H1 (cell line): ENCODE measurements at regions not wholly inside any gene's neighbourhood (a gene's known extent, or its start where the extent isn't known, plus 50 kb on each side); places are given as distances from the start of the nearest gene placed in this dataset.

Source experiments
- CTCF ChIA-PET: fragments of 300-600 bp; sonication (Branson Sonifier 250); formaldehyde crosslinking; loops from one replicate; lab custom pipeline; 2021; ENCODE audit not compliant: partially characterized antibody; lab: Charles Lee
- POLR2A ChIA-PET: fragments of 300-600 bp; sonication (Branson Sonifier 250); formaldehyde crosslinking; loops from one replicate; lab custom pipeline; 2021; ENCODE audit warnings: inconsistent platforms; ENCODE audit not compliant: partially characterized antibody; lab: Charles Lee
- DNase-seq, 2 experiments: peaks; one replicate each; pipeline versions ENCODE4 v3.0.0 to v3.0.0-alpha.2; 2010 to 2022; ENCODE audit warnings: low spot score in 2 of 2, low read depth in 1 of 2, mixed read lengths in 1 of 2
- FAIRE-seq: peaks from 2 replicates; lab custom pipeline; 2011; peaks lifted over from hg19 to GRCh38; lab: Jason Lieb, UNC
- H2AFZ ChIP-seq: 2 replicates; pipeline ENCODE4 v1.8.1; 2012; ENCODE audit warnings: low read length, inconsistent platforms
- H2AK5ac ChIP-seq: 2 replicates; pipeline ENCODE4 v1.6.1; 2013; ENCODE audit warnings: low read depth, low read length
- H2BK120ac ChIP-seq: replicated peaks from 2 replicates; pipeline ENCODE3; 2013; ENCODE audit warnings: low read depth, low read length, inconsistent platforms
- H2BK12ac ChIP-seq: 2 replicates; pipeline ENCODE4 v1.6.1; 2013; ENCODE audit warnings: low read depth, low read length
- H2BK15ac ChIP-seq: 2 replicates; pipeline ENCODE4 v1.6.1; 2013; ENCODE audit warnings: low read length
- H2BK20ac ChIP-seq: 2 replicates; pipeline ENCODE4 v1.6.1; 2013; ENCODE audit warnings: low read length
- H2BK5ac ChIP-seq: 2 replicates; pipeline ENCODE4 v1.6.1; 2013; ENCODE audit warnings: low read depth, low read length
- H3K14ac ChIP-seq: 2 replicates; pipeline ENCODE4 v1.6.1; 2013; ENCODE audit warnings: inconsistent platforms; ENCODE audit not compliant: insufficient read length
- H3K18ac ChIP-seq: 2 replicates; pipeline ENCODE4 v1.6.1; 2013; ENCODE audit warnings: low read length; ENCODE audit errors: extremely low read depth
- H3K23ac ChIP-seq: 2 replicates; pipeline ENCODE4 v1.6.1; 2013; ENCODE audit warnings: inconsistent platforms; ENCODE audit not compliant: insufficient read length
- H3K23me2 ChIP-seq: 2 replicates; pipeline ENCODE4 v1.6.1; 2013; ENCODE audit warnings: low read depth, low read length
- H3K27ac ChIP-seq: 2 replicates; pipeline ENCODE4 v1.6.1; 2011; ENCODE audit warnings: low read depth, low read length, inconsistent platforms
- H3K27me3 ChIP-seq, 4 experiments: replicated peaks in 1 of 4; 1 replicate in 1 of 4; 2 replicates in 3 of 4; pipeline versions ENCODE4 v1.6.1 to v1.8.1; 2011 to 2013; ENCODE audit warnings: low read length in 3 of 4, mild to moderate bottlenecking in 3 of 4, inconsistent platforms in 2 of 4, mixed read lengths in 2 of 4, moderate library complexity in 1 of 4; ENCODE audit not compliant: control insufficient read depth in 3 of 4, insufficient read depth in 3 of 4; ENCODE audit errors: extremely low read depth in 1 of 4
- H3K36me3 ChIP-seq, 4 experiments: 2 replicates each; pipeline versions ENCODE4 v1.6.1 to v1.8.1; 2011 to 2013; ENCODE audit warnings: mild to moderate bottlenecking in 4 of 4, low read length in 3 of 4, moderate library complexity in 2 of 4, control low read depth in 1 of 4, inconsistent platforms in 1 of 4; ENCODE audit not compliant: insufficient read depth in 4 of 4, control insufficient read depth in 2 of 4
- H3K4ac ChIP-seq: replicated peaks from 2 replicates; pipeline ENCODE3; 2013; ENCODE audit warnings: low read length, low read depth, mixed read lengths, inconsistent platforms; ENCODE audit not compliant: insufficient read length
- H3K4me1 ChIP-seq, 4 experiments: replicated peaks in 1 of 4; 1 replicate in 1 of 4; 2 replicates in 3 of 4; pipeline versions ENCODE4 v1.6.1 to v1.8.1; 2011 to 2013; ENCODE audit warnings: low read length in 3 of 4, inconsistent platforms in 2 of 4, mixed read lengths in 1 of 4; ENCODE audit not compliant: insufficient read depth in 4 of 4, control insufficient read depth in 3 of 4
- H3K4me2 ChIP-seq, 2 experiments: 2 replicates each; pipeline versions ENCODE4 v1.6.1 to v1.8.1; 2011 to 2013; ENCODE audit warnings: low read depth in 2 of 2, low read length in 2 of 2, control low read depth in 1 of 2, inconsistent platforms in 1 of 2, mild to moderate bottlenecking in 1 of 2; ENCODE audit not compliant: insufficient read depth in 1 of 2
- H3K4me3 ChIP-seq, 4 experiments: fragments of 200-600, 300-600 bp in 1 of 4; sonication (generic), shearing (Covaris generic), sonication (Bioruptor Twin) in 1 of 4; 2 replicates each; pipeline versions ENCODE4 v1.5.1 to v1.8.1; 2011 to 2016; ENCODE audit warnings: low read length in 4 of 4, low read depth in 3 of 4, control low read depth in 2 of 4, inconsistent platforms in 2 of 4, mild to moderate bottlenecking in 2 of 4, mixed read lengths in 1 of 4, moderate library complexity in 1 of 4; ENCODE audit not compliant: insufficient read depth in 2 of 4; ENCODE audit errors: extremely low read depth in 1 of 4
- H3K56ac ChIP-seq: replicated peaks from 2 replicates; pipeline ENCODE3; 2013; ENCODE audit warnings: low read depth, mild to moderate bottlenecking, mixed read lengths, low read length, inconsistent platforms; ENCODE audit not compliant: insufficient read length
- H3K79me1 ChIP-seq: 2 replicates; pipeline ENCODE4 v1.6.1; 2013; ENCODE audit warnings: low read depth, low read length, control low read depth
- H3K79me2 ChIP-seq, 2 experiments: 2 replicates each; pipeline versions ENCODE4 v1.6.1 to v1.8.1; 2012 to 2013; ENCODE audit warnings: low read length in 2 of 2, mild to moderate bottlenecking in 2 of 2, inconsistent platforms in 1 of 2; ENCODE audit not compliant: insufficient read depth in 2 of 2, control insufficient read depth in 1 of 2
- H3K9ac ChIP-seq, 4 experiments: replicated peaks in 1 of 4; 1 replicate in 1 of 4; 2 replicates in 3 of 4; pipeline versions ENCODE4 v1.6.1 to v1.8.1; 2011 to 2013; ENCODE audit warnings: low read depth in 3 of 4, low read length in 3 of 4, control low read depth in 2 of 4, mild to moderate bottlenecking in 2 of 4, moderate library complexity in 2 of 4, inconsistent platforms in 1 of 4; ENCODE audit errors: extremely low read depth in 1 of 4
- H3K9me3 ChIP-seq, 2 experiments: 2 replicates each; pipeline versions ENCODE4 v1.6.1 to v1.8.1; 2012 to 2013; ENCODE audit warnings: mild to moderate bottlenecking in 2 of 2, moderate library complexity in 2 of 2, control low read depth in 1 of 2, inconsistent platforms in 1 of 2, low read depth in 1 of 2, low read length in 1 of 2, mixed read lengths in 1 of 2; ENCODE audit not compliant: insufficient read depth in 2 of 2
- H4K20me1 ChIP-seq, 2 experiments: replicated peaks in 1 of 2; 2 replicates each; pipeline versions ENCODE3 to v1.8.1; 2011 to 2013; ENCODE audit warnings: inconsistent platforms in 2 of 2, low read length in 2 of 2, mild to moderate bottlenecking in 1 of 2; ENCODE audit not compliant: insufficient read depth in 2 of 2, control insufficient read depth in 1 of 2
- H4K5ac ChIP-seq: 2 replicates; pipeline ENCODE4 v1.6.1; 2013; ENCODE audit warnings: low read length, low read depth, mixed read lengths, inconsistent platforms; ENCODE audit not compliant: insufficient read length
- H4K8ac ChIP-seq: 2 replicates; pipeline ENCODE4 v1.8.0; 2013; ENCODE audit warnings: mild to moderate bottlenecking, moderate library complexity, low read length, inconsistent platforms; ENCODE audit not compliant: insufficient read depth; ENCODE audit errors: extremely low read depth
- H4K91ac ChIP-seq: replicated peaks from 2 replicates; pipeline ENCODE3; 2013; ENCODE audit warnings: low read length, mixed read lengths, inconsistent platforms; ENCODE audit not compliant: insufficient read length
- CREB1 ChIP-seq: IDR thresholded peaks from 2 replicates; pipeline ENCODE4 v1.6.1; 2012; ENCODE audit warnings: inconsistent platforms
- FOSL1 ChIP-seq: IDR thresholded peaks from 2 replicates; pipeline ENCODE4 v1.6.1; 2011; ENCODE audit warnings: mild to moderate bottlenecking, low read depth, low read length, moderate library complexity; ENCODE audit not compliant: insufficient read depth
- POU5F1 ChIP-seq: IDR thresholded peaks from 2 replicates; pipeline ENCODE4 v1.6.1; 2011; ENCODE audit warnings: low read depth, mild to moderate bottlenecking, low read length, moderate library complexity
- SUZ12 ChIP-seq: fragments of 200-600 bp; sonication (generic); IDR thresholded peaks from 2 replicates; pipeline ENCODE4 v1.6.1; 2012; ENCODE audit warnings: mild to moderate bottlenecking, inconsistent platforms, low read length, moderate library complexity, mixed read lengths
- TAF7 ChIP-seq: optimal IDR thresholded peaks from 2 replicates; pipeline ENCODE3; 2011; ENCODE audit warnings: low read depth, mild to moderate bottlenecking, inconsistent platforms, low read length, moderate library complexity, borderline replicate concordance
- WGBS, 2 experiments: shearing (Covaris generic) in 1 of 2; methylation state at CpG; one replicate each; pipeline versions ENCODE4 v1.1.6 to v1.1.7; 2013 to 2015; ENCODE audit warnings: low lambda C conversion rate in 2 of 2, mixed read lengths in 2 of 2, inconsistent platforms in 1 of 2, low coverage in 1 of 2, missing lambda C conversion rate in 1 of 2; ENCODE audit not compliant: insufficient replicate concordance in 2 of 2, insufficient coverage in 1 of 2, insufficient read length in 1 of 2; ENCODE audit errors: extremely low coverage in 1 of 2, missing lambda C conversion rate in 1 of 2; 5-methylcytosine and 5-hydroxymethylcytosine counted together

DNA sequence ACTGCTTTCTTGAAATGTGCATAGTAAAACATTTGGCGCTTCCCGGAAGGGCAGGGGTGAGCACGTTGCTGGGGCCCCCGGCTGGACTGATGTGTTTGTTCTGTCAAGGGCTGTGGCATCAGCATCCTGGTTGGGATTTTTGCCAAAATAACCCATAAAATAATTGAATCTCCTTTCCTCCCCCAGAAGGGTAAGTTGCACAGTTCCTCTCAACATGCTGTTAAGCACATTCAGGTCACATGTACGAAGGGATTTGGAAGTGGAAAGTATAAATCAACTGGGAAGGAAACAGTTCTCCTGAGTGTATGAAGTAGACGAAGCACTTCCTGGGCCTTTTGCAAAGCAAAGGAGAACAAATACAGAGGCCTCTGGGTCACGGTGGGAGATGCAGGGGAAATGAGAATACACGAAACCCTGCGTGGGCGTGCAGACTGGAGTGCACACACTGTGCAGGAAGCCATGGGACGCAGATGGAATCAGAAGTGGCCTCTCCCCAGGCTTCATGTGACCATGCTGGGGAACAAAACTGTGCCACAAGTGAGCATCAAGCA, 183.9 kb downstream of the LPIN1 start:
- no peaks in the 10 kb centered on the region for H3K23me2 ChIP-seq
- POLR2A ChIA-PET, result no interaction called here
- H3K4me3 ChIP-seq, result no peak overlapping the region
- H2AK5ac ChIP-seq, result no peak overlapping the region
- H3K14ac ChIP-seq, result no peak overlapping the region
- no peak overlapping the region for H3K27ac ChIP-seq
- no peak overlapping the region for H2BK5ac ChIP-seq
- no peak for FAIRE-seq
- H2BK120ac ChIP-seq, result no peak overlapping the region
- H3K23ac ChIP-seq, result no peak overlapping the region
- no peak overlapping the region for H2BK15ac ChIP-seq
- H4K91ac ChIP-seq, result no peak overlapping the region
- no peak overlapping the region for H2BK20ac ChIP-seq
- H3K18ac ChIP-seq, result no peak overlapping the region
- no peak for TF ChIP-seq TAF7
- TF ChIP-seq CREB1, result no peak
- no peak for TF ChIP-seq SUZ12
- TF ChIP-seq POU5F1, result no peak
- TF ChIP-seq FOSL1, result no peak
- TF ChIP-seq, all 59 proteins: peak for 0
- Histone ChIP-seq H2BK12ac (no peak overlapping the region), H2AFZ (no peak overlapping the region), H4K5ac (no peak overlapping the region), H3K56ac (no peak overlapping the region), H3K36me3 (no peaks in the 10 kb centered on the region), H4K20me1 (no peaks in the 10 kb centered on the region), H3K27me3 (peaks cover 0 to 1% (median 0%) of the 10 kb centered on the region in 4 experiments; a peak in 1 of 7 replicates), H4K8ac (no peak overlapping the region; the same call in 1 of the 2 replicates), H3K9me3 (no peaks in the 10 kb centered on the region), H3K79me2 (no peaks in the 10 kb centered on the region), H3K4ac (no peak overlapping the region), H3K79me1 (no peaks in the 10 kb centered on the region), H3K4me1 (no peaks in the 10 kb centered on the region), H3K9ac (no peak overlapping the region), H3K4me2 (no peak overlapping the region)
- CTCF ChIA-PET, result no interaction called here
- DNase-seq, result no peak
- 89% methylated on average over 11 of the region's 11 CpGs; no CpG with 5 or more reads in 1 of the 2 experiments for WGBS, 2 experiments
